GM12878 (cell line): ENCODE measurements at regions not wholly inside any gene's neighbourhood (a gene's known extent, or its start where the extent isn't known, plus 50 kb on each side); places are given as distances from the start of the nearest gene placed in this dataset.

Source experiments
- ATAC-seq: fragments of 200-7000 bp; cut with Tn5 transposase; 3 replicates; pipeline ENCODE4 v1.9.1; 2020; ENCODE audit warnings: mild to moderate bottlenecking, moderate library complexity
- BruUV-seq: library from RNA; stranded (reverse); fragments of 400-500 nt; replicated peaks from 2 replicates; lab custom pipeline; 2021; lab: Mats Ljungman, UMichigan
- CTCF ChIA-PET: fragments of 300-600 bp; sonication (Branson Sonifier 250); formaldehyde crosslinking; extraction: SDS; loops from one replicate; lab custom pipeline; 2021; ENCODE audit warnings: inconsistent platforms; lab: Yijun Ruan, JAX
- POLR2A ChIA-PET: fragments of 350-600 bp; formaldehyde crosslinking; extraction: SDS; loops from one replicate; lab custom pipeline; 2021; ENCODE audit warnings: inconsistent platforms; lab: Charles Lee
- RAD21 ChIA-PET: fragments of 300-600 bp; sonication (Branson Sonifier 250); formaldehyde crosslinking; loops from one replicate; lab custom pipeline; 2023; ENCODE audit warnings: antibody characterized with exemption; ENCODE audit not compliant: unreplicated experiment; lab: Charles Lee
- SMC1A ChIA-PET: fragments of 300-600 bp; sonication (Branson Sonifier 250); formaldehyde crosslinking; loops from one replicate; lab custom pipeline; 2023; ENCODE audit not compliant: unreplicated experiment, uncharacterized antibody; lab: Charles Lee
- DNase-seq: peaks from one replicate; pipeline ENCODE4 v3.0.0-alpha.2; 2011; ENCODE audit warnings: low read depth, low spot score
- FAIRE-seq: peaks from 3 replicates; lab custom pipeline; 2011; peaks lifted over from hg19 to GRCh38; lab: Jason Lieb, UNC
- H2AFZ ChIP-seq: 2 replicates; pipeline ENCODE4 v1.6.0; 2011; ENCODE audit warnings: low read depth, low read length, control low read depth; ENCODE audit not compliant: control insufficient read depth
- H3K27ac ChIP-seq: 2 replicates; pipeline ENCODE4 v1.5.1; 2011; ENCODE audit warnings: control low read depth; ENCODE audit not compliant: control insufficient read depth, insufficient read depth
- H3K27me3 ChIP-seq, 2 experiments: replicated peaks in 1 of 2; 2 replicates each; pipeline versions ENCODE4 v1.6.0 to v1.6.1; 2011; ENCODE audit warnings: low read length in 1 of 2; ENCODE audit not compliant: control insufficient read depth in 2 of 2, insufficient read depth in 2 of 2
- H3K36me3 ChIP-seq, 2 experiments: 2 replicates each; pipeline ENCODE4 v1.5.1; 2011; ENCODE audit warnings: low read length in 1 of 2; ENCODE audit not compliant: control insufficient read depth in 2 of 2, insufficient read depth in 2 of 2
- H3K4me1 ChIP-seq: 2 replicates; pipeline ENCODE4 v1.6.1; 2011; ENCODE audit warnings: mild to moderate bottlenecking, low read length, moderate library complexity, mixed read lengths; ENCODE audit not compliant: control insufficient read depth, insufficient read depth
- H3K4me2 ChIP-seq: 2 replicates; pipeline ENCODE4 v1.6.0; 2011; ENCODE audit warnings: control low read depth; ENCODE audit not compliant: control insufficient read depth, insufficient read depth
- H3K4me3 ChIP-seq: fragments of 200-600 bp; sonication (generic); 2 replicates; pipeline ENCODE4 v1.5.1; 2016
- H3K79me2 ChIP-seq: 2 replicates; pipeline ENCODE4 v1.6.0; 2011; ENCODE audit warnings: low read length; ENCODE audit not compliant: control insufficient read depth, insufficient read depth
- H3K9ac ChIP-seq: 2 replicates; pipeline ENCODE4 v1.8.0; 2011; ENCODE audit warnings: low read length, control low read depth, mixed read lengths; ENCODE audit not compliant: control insufficient read depth, insufficient read depth
- H3K9me3 ChIP-seq: replicated peaks from 3 replicates; pipeline ENCODE4 v1.5.1; 2011; ENCODE audit warnings: mild to moderate bottlenecking, low read length; ENCODE audit not compliant: control insufficient read depth, insufficient read depth
- H4K20me1 ChIP-seq: 2 replicates; pipeline ENCODE4 v1.6.0; 2011; ENCODE audit not compliant: control insufficient read depth, insufficient read depth
- BCL11A ChIP-seq: IDR thresholded peaks from 2 replicates; pipeline ENCODE4 v1.6.1; 2011; ENCODE audit warnings: low read depth, low read length
- BCL3 ChIP-seq: IDR thresholded peaks from 2 replicates; pipeline ENCODE4 v1.6.1; 2011; ENCODE audit warnings: borderline replicate concordance, low read depth, mild to moderate bottlenecking, moderate library complexity, low read length; ENCODE audit not compliant: insufficient read depth, poor library complexity, severe bottlenecking
- CBX3 ChIP-seq: fragments of 200-600 bp; sonication (generic); IDR thresholded peaks from 2 replicates; pipeline ENCODE4 v1.6.1; 2016; ENCODE audit warnings: low read depth, borderline replicate concordance
- HSF1 ChIP-seq: fragments of 150-350 bp; IDR thresholded peaks from 2 replicates; pipeline ENCODE4 v1.6.1; 2014; ENCODE audit warnings: mild to moderate bottlenecking, low read depth, low read length
- IKZF1 ChIP-seq: fragments of 450-650 bp; conservative IDR thresholded peaks from 2 replicates; pipeline ENCODE4 v1.6.1; 2017; ENCODE audit warnings: antibody characterized with exemption, mild to moderate bottlenecking
- IKZF2 ChIP-seq, 2 experiments: fragments of 450-650 bp; IDR thresholded peaks; 2 replicates each; pipeline ENCODE4 v1.6.1; 2017; ENCODE audit warnings: mild to moderate bottlenecking in 2 of 2, moderate library complexity in 2 of 2
- NR2C1 ChIP-seq: fragments of 450-650 bp; IDR thresholded peaks from 2 replicates; pipeline ENCODE4 v1.6.1; 2017; ENCODE audit warnings: antibody characterized with exemption, mild to moderate bottlenecking, moderate library complexity
- PKNOX1 ChIP-seq: fragments of 450-650 bp; IDR thresholded peaks from 2 replicates; pipeline ENCODE4 v1.6.1; 2016; ENCODE audit warnings: mild to moderate bottlenecking
- SIN3A ChIP-seq: IDR thresholded peaks from 2 replicates; pipeline ENCODE4 v1.6.1; 2012; ENCODE audit warnings: low read depth, low read length, improper control_type of control experiment
- SMC3 ChIP-seq: IDR thresholded peaks from 2 replicates; pipeline ENCODE4 v1.6.1; 2011; ENCODE audit warnings: low read length, improper control_type of control experiment, borderline replicate concordance
- SP1 ChIP-seq: IDR thresholded peaks from one replicate; pipeline ENCODE4 v1.6.1; 2011; ENCODE audit warnings: low read depth, low read length
- STAT3 ChIP-seq: IDR thresholded peaks from 2 replicates; pipeline ENCODE4 v1.6.1; 2011; ENCODE audit warnings: low read depth, low read length, improper control_type of control experiment
- ZBTB11 ChIP-seq: fragments of 450-650 bp; formaldehyde crosslinking; IDR thresholded peaks from 2 replicates; pipeline ENCODE4 v1.5.0; 2022; ENCODE audit warnings: mild to moderate bottlenecking, missing genetic modification characterization
- WGBS: methylation state at CpG from one replicate; pipeline ENCODE4 v1.1.6; 2016; ENCODE audit warnings: low lambda C conversion rate; ENCODE audit not compliant: insufficient replicate concordance, insufficient coverage; ENCODE audit errors: missing lambda C conversion rate; 5-methylcytosine and 5-hydroxymethylcytosine counted together
- in situ Hi-C: fragments of 300-500 bp; cut with MboI; formaldehyde crosslinking; loops from 9 replicates; pipeline ENCODE4 v1.14.3; 2018; ENCODE audit warnings: mixed read lengths
- intact Hi-C: fragments of 100-400 bp; cut with micrococcal nuclease; formaldehyde crosslinking; loops from one replicate; pipeline ENCODE4 v1.14.2; 2022; ENCODE audit not compliant: unreplicated experiment

- TF ChIP-seq CBX3 = no peak
- TF ChIP-seq PKNOX1 = no peak
- TF ChIP-seq SP1 = no peak
- TF ChIP-seq ZBTB11 (CRISPR knock-in tag) = no peak
- no peak for TF ChIP-seq SMC3
- TF ChIP-seq NR2C1 = no peak
Observed at GRCh38 chr15:95196176-95196915, 965.0 kb downstream of the MCTP2 start (continued).

- Histone ChIP-seq H3K36me3 (no peaks in the 10 kb centered on the region), H3K79me2 (no peaks in the 10 kb centered on the region), H3K4me2 (no peak overlapping the region), H3K27me3 (no peaks in the 10 kb centered on the region), H3K9ac (no peak overlapping the region), H4K20me1 (no peaks in the 10 kb centered on the region), H2AFZ (no peak overlapping the region), H3K4me1 (no peaks in the 10 kb centered on the region), H3K4me3 (no peak overlapping the region), H3K9me3 (no peaks in the 10 kb centered on the region; the same call in 2 of the 3 replicates), H3K27ac (no peak overlapping the region)
- intact Hi-C loops (no loop called here), in situ Hi-C loops (no loop called here)
- DNase-seq (no peak), FAIRE-seq (no peak), ATAC-seq (peak; percentile 72)
- CTCF ChIA-PET = no interaction called here
- SMC1A ChIA-PET = no interaction called here
- RAD21 ChIA-PET = no interaction called here
- POLR2A ChIA-PET = no interaction called here
- 1% methylated on average over 6 of the region's 6 CpGs for WGBS
- no TSS peak for BruUV-seq
- TF ChIP-seq STAT3 (no peak), IKZF2 (IDR thresholded peaks at IDR 0.05) (peak in 1 of 2 experiments; percentile 18; a peak in 1 of 4 replicates), HSF1 (no peak), SIN3A (no peak), BCL11A (peak; percentile 3; the same call in 1 of the 2 replicates), IKZF1 (0 out of 2 replicates have a peak, but pooled peaks have one; percentile 15), BCL3 (no peak)
Observed at GRCh38 chr15:95202569-95203349, 971.4 kb downstream of the MCTP2 start.
